ENCODE measurements at regions not wholly inside any gene's neighbourhood (a gene's known extent, or its start where the extent isn't known, plus 50 kb on each side); places are given as distances from the start of the nearest gene placed in this dataset.

- Histone ChIP-seq H2BK120ac (ENCODE audit: low read depth, low read length) (no peak overlapping the region), H4K20me1 (ENCODE audit: insufficient read depth, low read length) (no peaks in the 10 kb centered on the region), H3K14ac (replicated peaks; ENCODE audit: low read depth, low read length) (no peak overlapping the region), H2AFZ (replicated peaks; ENCODE audit: low read length, poor library complexity) (no peak overlapping the region), H3K36me3 (ENCODE audit: control insufficient read depth, insufficient read depth, low read length) (no peaks in the 10 kb centered on the region), H3K56ac (ENCODE audit: extremely low read depth, insufficient read depth, low read length) (no peak overlapping the region), H3K79me1 (ENCODE audit: low read depth in 1 of 2, low read length in 2 of 2) (no peaks in the 10 kb centered on the region), H2BK15ac (ENCODE audit: low read depth, low read length) (no peak overlapping the region), H2AK9ac (replicated peaks; ENCODE audit: low read depth, low read length, poor library complexity) (no peak overlapping the region), H4K91ac (ENCODE audit: insufficient read depth, low read depth, low read length) (no peak overlapping the region), H2BK20ac (ENCODE audit: low read depth, low read length) (no peak overlapping the region), H2BK5ac (ENCODE audit: low read depth, low read length, poor library complexity, severe bottlenecking) (no peak overlapping the region), H3K9ac (ENCODE audit: low read depth, low read length) (no peak overlapping the region), H4K8ac (ENCODE audit: low read depth in 2 of 2, low read length in 2 of 2) (no peak overlapping the region), H3K9me1 (ENCODE audit: insufficient read depth, low read length) (no peaks in the 10 kb centered on the region), H3K27ac (ENCODE audit: insufficient read depth, low read length) (no peak overlapping the region), H3K4ac (ENCODE audit: low read depth, low read length) (no peak overlapping the region), H3K9me3 (ENCODE audit: control insufficient read depth, insufficient read depth, low read length) (peaks cover 51% of the 10 kb centered on the region), H3K18ac (ENCODE audit: low read depth, low read length) (no peak overlapping the region), H4K5ac (ENCODE audit: low read depth, low read length) (no peak overlapping the region), H3K4me1 (ENCODE audit: control insufficient read depth, insufficient read depth, low read length) (no peaks in the 10 kb centered on the region), H3K23ac (ENCODE audit: low read depth, low read length) (no peak overlapping the region), H3K27me3 (ENCODE audit: control insufficient read depth, insufficient read depth, low read length) (no peaks in the 10 kb centered on the region), H2AK5ac (ENCODE audit: low read depth, low read length) (no peak overlapping the region), H3K4me3 (ENCODE audit: insufficient read depth, low read depth, low read length) (no peak overlapping the region), H3K4me2 (ENCODE audit: low read depth, low read length) (no peak overlapping the region)
- POLR2A ChIA-PET (ENCODE audit: unreplicated experiment), result no interaction called here
- ATAC-seq (ENCODE audit: low read depth) (no peak), DNase-seq (no peak)
- BruUV-seq (replicated peaks), result no TSS peak
- in situ Hi-C loops (cut with MboI; ENCODE audit: low sequenced_read_pairs) (no loop called here), dilution Hi-C loops (cut with HindIII; ENCODE audit: low sequenced_read_pairs, unreplicated experiment) (no loop called here), intact Hi-C loops (cut with micrococcal nuclease) (no loop called here)
- TF ChIP-seq NFE2L2 (IDR thresholded peaks at IDR 0.05; ENCODE audit: low read depth, low read length), result no peak
- no peak for TF ChIP-seq RAD21 (IDR thresholded peaks at IDR 0.05; ENCODE audit: low read length)
- TF ChIP-seq RCOR1 (IDR thresholded peaks at IDR 0.05; ENCODE audit: insufficient replicate concordance, low read length), result no peak
- no peak for TF ChIP-seq CTCF (conservative IDR thresholded peaks at IDR 0.05; ENCODE audit: low read depth, low read length)
- no peak for TF ChIP-seq CHD1 (IDR thresholded peaks at IDR 0.05; ENCODE audit: low read depth, low read length)
- no peak for TF ChIP-seq FOS (IDR thresholded peaks at IDR 0.05; ENCODE audit: low read depth, low read length)
- TF ChIP-seq MAFK (IDR thresholded peaks at IDR 0.05; ENCODE audit: low read depth, low read length), result no peak
- TF ChIP-seq POLR2A (IDR thresholded peaks at IDR 0.05; ENCODE audit: low read depth, low read length), result no peak
- no peak for TF ChIP-seq USF2 (IDR thresholded peaks at IDR 0.05; ENCODE audit: low read depth, low read length)
- TF ChIP-seq CEBPB (IDR thresholded peaks at IDR 0.05; ENCODE audit: low read depth, low read length), result no peak
- no peak for TF ChIP-seq MAZ (IDR thresholded peaks at IDR 0.05; ENCODE audit: borderline replicate concordance, low read depth, low read length)
- TF ChIP-seq SMC3 (IDR thresholded peaks at IDR 0.05; ENCODE audit: low read depth, low read length), result no peak
- TF ChIP-seq MXI1 (IDR thresholded peaks at IDR 0.05; ENCODE audit: borderline replicate concordance, low read depth, low read length), result no peak
- TF ChIP-seq ELK1 (IDR thresholded peaks at IDR 0.05; ENCODE audit: borderline replicate concordance, low read depth, low read length), result no peak
- WGBS, 2 experiments (ENCODE audit: extremely low coverage in 2 of 2, insufficient read length in 1 of 2), result 44% methylated on average over 3 of the region's 8 CpGs; no CpG with 5 or more reads in 1 of the 2 experiments
- CTCF ChIA-PET, result no interaction called here
Measured at GRCh38 chr22:47997612-47998011, 1235.2 kb downstream of the TBC1D22A start.

Measured in IMR-90 (cell line).